HG03103 (cell line): ENCODE measurements at regions not wholly inside any gene's neighbourhood (a gene's known extent, or its start where the extent isn't known, plus 50 kb on each side); places are given as distances from the start of the nearest gene placed in this dataset.
"Not testable (repeated sequence)": the region's sequence is repeated elsewhere in the genome, so short reads cannot be mapped to it uniquely, and the experiment has no call there.

Experiments
- ATAC-seq: cut with Tn5 transposase; IDR thresholded peaks from one replicate; pipeline ENCODE4 v1.9.1; 2021; ENCODE audit warnings: low read depth; ENCODE audit not compliant: unreplicated experiment

DNA sequence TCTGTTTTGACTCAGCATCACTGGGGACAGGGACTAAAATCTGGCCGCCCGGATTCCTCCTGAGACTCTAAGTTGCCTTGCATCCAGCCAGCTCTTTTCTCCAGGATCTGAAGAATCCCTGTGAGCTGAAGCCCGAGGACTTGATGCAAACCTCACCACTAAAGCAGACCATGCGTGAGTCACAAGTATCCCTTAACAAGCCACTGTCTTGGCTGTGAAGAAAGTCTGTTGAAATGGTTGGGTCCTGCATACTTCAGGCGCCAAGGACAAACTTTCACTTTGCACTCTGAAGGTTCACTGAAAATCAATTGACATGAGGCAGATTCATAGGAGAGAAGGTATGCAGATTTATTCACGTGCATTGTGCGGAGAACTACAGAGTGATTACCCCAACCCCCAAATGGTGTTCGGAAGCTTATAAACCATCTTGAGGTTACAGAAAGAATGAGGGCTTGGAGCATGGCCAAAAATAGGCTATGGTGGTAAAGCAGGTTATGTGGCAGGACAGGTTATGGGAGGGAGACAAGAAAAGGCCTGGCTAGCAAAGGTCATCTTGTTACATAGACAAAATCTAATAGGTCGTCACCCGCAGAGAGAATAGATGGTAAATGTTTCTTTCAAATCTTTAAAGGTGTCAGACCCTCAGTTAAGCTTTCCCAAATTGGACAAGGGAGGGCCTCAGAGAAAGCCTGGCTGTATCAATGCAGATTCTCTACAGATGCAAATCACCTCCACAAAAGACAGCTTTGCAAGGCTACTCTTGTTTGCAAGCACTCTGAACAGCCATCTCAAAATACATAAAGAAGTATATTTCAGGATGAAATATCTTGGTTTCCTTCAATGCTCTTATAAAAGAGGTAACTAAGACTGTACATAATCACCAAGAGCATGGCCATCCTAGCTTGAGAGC lies 126.3 kb upstream of the PLAAT1 start:
- ATAC-seq = no peak

GRCh38 chr3:193116871-193117270 lies 124.2 kb upstream of the PLAAT1 start:
- ATAC-seq = no peak

- ATAC-seq = no peak
Observed at GRCh38 chr3:193118907-193119306, 122.1 kb upstream of the PLAAT1 start.

DNA sequence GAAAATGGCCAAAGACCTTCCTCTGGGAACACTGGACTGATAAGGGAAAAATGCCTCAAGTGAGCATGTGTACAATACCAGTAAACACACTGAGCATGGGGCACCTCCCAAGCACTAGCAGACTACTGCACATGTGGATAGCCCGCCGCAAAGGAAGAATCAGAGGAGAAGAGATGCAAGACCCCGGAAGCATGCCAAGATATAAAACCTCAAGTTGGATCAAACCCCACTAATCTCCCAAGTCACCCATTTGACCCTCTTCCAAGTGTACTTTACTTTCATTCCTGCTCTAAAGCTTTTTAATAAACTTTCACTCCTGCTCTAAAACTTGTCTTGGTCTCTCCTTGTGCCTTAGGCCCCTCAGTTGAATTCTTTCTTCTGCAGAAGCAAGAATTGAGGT lies 121.1 kb upstream of the PLAAT1 start:
- no peak for ATAC-seq

- no peak for ATAC-seq
Observed at GRCh38 chr3:193124861-193125260, 116.2 kb upstream of the PLAAT1 start.

DNA sequence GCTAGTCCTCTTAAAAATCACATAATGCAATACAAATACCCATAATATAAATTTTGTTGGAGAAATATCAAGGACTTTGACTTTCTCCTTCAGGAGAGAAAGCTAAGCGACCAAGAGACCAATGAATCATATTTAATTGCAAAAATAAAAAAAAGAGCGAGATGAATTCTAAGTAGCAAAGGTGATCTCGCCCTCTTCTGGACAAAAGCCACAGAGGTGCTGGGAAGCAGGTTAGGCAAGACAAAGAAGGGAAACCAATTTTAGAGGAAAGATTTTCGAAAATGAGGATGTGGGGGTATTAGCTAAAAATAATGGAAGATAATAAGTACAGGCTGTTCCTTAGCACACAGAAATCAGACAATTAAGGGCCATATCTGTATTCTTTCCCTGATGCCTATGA lies 111.4 kb upstream of the PLAAT1 start:
- ATAC-seq = no peak

- no peak for ATAC-seq
Observed at GRCh38 chr3:193130576-193130975, 110.4 kb upstream of the PLAAT1 start.

DNA sequence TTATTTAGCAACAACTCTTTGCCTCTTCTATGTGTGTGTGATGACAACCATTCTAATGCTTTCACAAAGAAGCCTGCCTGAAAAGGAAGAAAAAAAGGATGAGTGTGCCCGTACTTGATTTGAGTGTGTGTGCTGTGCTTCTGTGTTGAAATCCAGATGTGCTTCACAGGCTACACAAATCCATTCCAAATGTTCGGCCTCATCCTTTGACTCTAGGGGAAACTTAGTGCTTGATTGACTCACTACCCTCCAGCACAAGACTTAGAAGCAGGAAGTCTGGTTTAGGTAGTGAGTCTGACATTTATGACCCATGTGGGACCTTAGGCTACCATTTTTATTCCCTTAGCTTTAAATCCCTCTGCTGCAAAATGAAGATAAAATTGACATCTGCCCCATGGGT lies 108.8 kb upstream of the PLAAT1 start:
- no peak for ATAC-seq

DNA sequence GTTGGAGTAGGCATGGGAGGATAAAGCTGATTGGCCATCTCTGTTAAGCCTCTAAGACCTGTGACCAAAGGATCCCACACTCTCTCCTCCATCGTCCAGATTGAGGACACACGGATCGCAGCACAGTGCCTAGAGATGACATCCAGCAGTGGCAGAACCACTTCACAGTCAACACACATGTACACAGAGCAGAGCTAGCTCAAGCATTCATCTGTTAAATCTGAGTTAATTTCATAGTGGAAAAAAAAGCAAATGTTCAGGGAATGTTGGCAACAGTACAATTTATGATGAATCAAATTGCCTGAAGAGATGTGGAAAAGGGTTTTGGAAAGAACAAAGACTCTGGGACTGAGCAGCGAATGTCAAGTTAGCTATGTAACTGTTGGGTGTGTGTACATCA lies 108.1 kb upstream of the PLAAT1 start:
- no peak for ATAC-seq

DNA sequence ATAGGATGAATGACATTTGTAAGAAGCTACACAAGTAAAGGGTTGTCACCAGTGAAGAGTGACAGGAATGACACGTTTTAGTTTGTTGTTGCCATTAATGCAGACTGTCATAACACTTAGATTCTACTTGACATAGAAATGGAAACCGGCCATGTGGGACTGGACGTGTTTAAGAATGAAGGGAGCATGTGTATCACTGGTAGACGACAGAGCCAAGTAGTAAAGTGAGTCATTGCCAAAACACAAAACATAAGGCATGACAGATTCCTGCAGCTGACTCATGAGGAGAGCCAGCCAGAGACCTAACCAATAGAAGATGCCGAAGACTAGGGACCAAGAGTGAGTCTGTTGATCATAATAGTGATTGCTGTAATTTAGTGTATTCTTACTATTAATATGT lies 106.2 kb upstream of the PLAAT1 start:
- ATAC-seq = no peak

- ATAC-seq = no peak
Observed at GRCh38 chr3:193140381-193140780, 100.6 kb upstream of the PLAAT1 start.

DNA sequence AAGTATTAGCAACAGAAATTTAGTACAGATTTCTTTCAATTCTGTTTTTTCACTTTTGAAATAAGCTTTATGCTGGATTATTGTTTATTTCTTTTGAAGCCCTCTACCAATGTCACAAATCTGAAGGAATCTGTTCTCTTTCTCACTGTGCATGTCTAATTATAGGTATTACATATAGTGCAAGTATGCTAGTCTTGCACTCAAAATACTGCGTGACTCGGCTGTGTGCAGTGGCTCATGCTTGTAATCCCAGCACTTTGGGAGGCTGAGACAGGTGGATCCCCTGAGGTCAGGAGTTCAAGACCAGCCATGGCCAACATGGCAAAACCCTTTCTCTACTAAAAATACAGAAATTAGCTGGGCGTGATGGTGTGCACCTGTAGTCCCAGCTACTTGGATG lies 95.8 kb upstream of the PLAAT1 start:
- ATAC-seq = no peak

DNA sequence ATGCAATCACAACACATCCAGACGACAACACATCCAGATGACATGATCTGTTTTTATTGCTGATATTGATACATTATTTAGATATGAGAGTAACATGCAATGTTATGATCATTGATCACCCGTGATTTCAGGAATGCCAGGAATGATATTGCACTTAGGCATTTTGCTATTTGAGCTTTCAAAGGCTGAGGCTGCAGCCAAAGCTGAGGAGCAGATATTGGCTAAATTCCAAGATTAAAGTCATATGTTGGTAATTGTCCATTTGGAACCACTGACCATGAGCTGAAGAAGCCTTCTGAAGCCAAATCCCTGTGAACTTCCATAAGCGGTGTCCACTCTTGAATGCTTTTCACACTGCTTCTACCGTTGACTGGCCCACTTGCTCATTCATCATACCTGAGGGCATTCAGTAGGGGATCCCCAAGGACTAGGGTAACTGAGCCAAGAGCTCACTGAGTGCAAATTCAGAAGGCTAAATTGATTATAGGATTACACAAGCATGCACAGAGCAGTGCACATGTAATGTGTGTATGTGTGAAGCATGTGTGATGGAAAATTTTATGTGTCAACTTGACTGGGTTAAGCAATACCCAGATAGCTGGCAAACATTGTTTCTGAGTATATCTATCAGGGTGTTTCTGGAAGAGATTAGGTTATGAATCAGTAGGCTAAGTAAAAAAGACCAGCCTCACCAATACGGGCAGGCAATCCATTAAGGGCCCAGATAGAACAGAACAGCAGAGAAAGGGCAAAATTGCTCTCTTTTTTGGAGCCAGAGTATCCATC lies 92.1 kb upstream of the PLAAT1 start:
- ATAC-seq = no peak

- ATAC-seq = no peak
Observed at GRCh38 chr3:193149998-193150397, 91.0 kb upstream of the PLAAT1 start.

- ATAC-seq = not testable (repeated sequence)
Observed at GRCh38 chr3:193155044-193155781, 85.8 kb upstream of the PLAAT1 start.

DNA sequence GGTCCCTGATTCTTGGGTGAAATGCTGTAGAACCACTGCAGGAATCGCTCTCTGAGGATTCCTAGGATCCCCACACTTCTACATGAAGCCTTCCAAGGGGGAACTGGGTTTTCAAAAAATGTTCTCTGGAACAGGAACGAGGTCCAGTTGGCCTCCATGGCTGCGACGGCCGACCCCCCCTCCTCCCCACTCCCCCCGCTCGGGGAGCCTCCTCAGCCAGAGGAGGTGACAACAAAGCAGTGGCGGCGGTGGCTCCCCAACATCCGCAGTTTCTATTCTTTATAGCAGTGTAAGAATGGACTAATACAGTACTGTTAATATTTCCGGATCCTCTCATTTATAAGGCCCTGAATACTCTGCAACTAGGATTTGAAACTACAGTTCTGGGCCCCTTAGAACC lies 84.0 kb upstream of the PLAAT1 start:
- no peak for ATAC-seq

GRCh38 chr3:193165431-193166120 lies 75.4 kb upstream of the PLAAT1 start:
- no peak for ATAC-seq

- no peak for ATAC-seq
Observed at GRCh38 chr3:193168931-193169330, 72.1 kb upstream of the PLAAT1 start.

DNA sequence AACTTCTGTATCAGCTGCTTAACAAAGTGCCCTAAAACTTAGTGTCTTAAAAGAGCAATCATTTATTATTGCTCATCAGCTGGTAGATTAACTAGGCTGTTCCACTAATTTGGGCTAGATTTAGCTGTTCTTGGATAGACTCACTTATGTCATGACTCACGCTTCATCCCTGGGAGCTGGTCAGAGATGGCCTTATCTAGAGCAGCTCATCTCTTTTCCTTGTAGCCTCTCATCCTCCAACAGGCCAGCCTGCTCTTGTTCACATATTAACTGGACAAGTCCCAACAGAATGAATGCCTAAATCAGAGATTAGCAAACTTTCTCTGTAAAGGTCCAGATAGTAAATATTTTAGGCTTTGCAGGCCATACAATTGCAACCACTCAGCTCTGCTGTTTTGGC lies 66.9 kb upstream of the PLAAT1 start:
- ATAC-seq = no peak

DNA sequence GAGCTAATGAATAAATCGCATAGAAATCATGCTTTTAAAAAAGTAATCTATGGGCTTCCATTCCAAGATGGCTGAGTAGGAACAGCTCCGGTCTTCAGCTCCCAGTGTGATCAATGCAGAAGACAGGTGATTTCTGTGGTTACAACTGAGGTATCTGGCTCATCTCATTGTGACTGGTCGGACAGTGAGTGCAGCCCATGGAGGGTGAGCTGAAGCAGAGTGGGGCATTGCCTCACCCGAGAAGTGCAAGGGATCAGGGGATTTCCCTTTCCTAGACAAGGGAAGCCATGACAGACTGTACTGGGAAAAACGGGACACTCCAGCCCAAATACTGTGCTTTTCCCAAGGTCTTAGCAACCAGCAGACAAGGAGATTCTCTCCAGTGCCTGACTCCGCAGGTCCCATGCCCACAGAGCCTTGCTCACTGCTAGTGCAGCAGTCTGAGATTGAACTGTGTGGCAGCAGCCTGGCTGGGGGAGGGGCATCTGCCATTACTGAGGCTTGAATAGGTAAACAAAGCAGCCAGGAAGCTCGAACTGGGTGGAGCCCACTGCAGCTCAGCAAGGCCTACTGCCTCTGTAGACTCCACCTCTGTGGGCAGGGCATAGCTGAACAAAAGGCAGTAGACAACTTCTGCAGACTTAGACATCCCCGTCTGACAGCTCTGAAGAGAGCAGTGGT lies 61.5 kb upstream of the PLAAT1 start:
- not testable (repeated sequence) for ATAC-seq
